Adipocyte (in vitro differentiated cells): ENCODE measurements at regions not wholly inside any gene's neighbourhood (a gene's known extent, or its start where the extent isn't known, plus 50 kb on each side); places are given as distances from the start of the nearest gene placed in this dataset.
"Not testable (repeated sequence)": the region's sequence is repeated elsewhere in the genome, so short reads cannot be mapped to it uniquely, and the experiment has no call there.

Experiments used
- DNase-seq: peaks from one replicate; pipeline ENCODE4 v3.0.0-alpha.2; 2015; ENCODE audit warnings: low read depth
- H3K27me3 ChIP-seq: replicated peaks from 2 replicates; pipeline ENCODE4 v1.7.0; 2013; ENCODE audit warnings: mild to moderate bottlenecking, low read length, moderate library complexity; ENCODE audit not compliant: control insufficient read depth, insufficient read depth
- H3K36me3 ChIP-seq: 2 replicates; pipeline ENCODE4 v1.7.0; 2013; ENCODE audit warnings: low read length, mild to moderate bottlenecking, moderate library complexity; ENCODE audit not compliant: control insufficient read depth, insufficient read depth, severe bottlenecking
- H3K4me1 ChIP-seq: 2 replicates; pipeline ENCODE4 v1.7.0; 2013; ENCODE audit warnings: mild to moderate bottlenecking, low read length, moderate library complexity; ENCODE audit not compliant: control insufficient read depth, insufficient read depth
- H3K4me3 ChIP-seq: 2 replicates; pipeline ENCODE4 v1.7.0; 2013; ENCODE audit warnings: mild to moderate bottlenecking, low read length, moderate library complexity
- H3K9ac ChIP-seq: 2 replicates; pipeline ENCODE4 v1.7.0; 2013; ENCODE audit warnings: mild to moderate bottlenecking, low read length, moderate library complexity
- H3K9me3 ChIP-seq: 2 replicates; pipeline ENCODE4 v1.7.0; 2013; ENCODE audit warnings: mild to moderate bottlenecking, low read length, moderate library complexity; ENCODE audit not compliant: control insufficient read depth

GRCh38 chr3:158026236-158026635 is 80.0 kb downstream of the SHOX2 start:
- H3K9me3 ChIP-seq = peaks cover 20% of the 10 kb centered on the region
- no peaks in the 10 kb centered on the region for H3K36me3 ChIP-seq
- H3K4me1 ChIP-seq = no peaks in the 10 kb centered on the region
- no peak for DNase-seq
- H3K27me3 ChIP-seq = no peaks in the 10 kb centered on the region
- H3K9ac ChIP-seq = no peak overlapping the region
- no peak overlapping the region for H3K4me3 ChIP-seq

- DNase-seq, H3K36me3 ChIP-seq, H3K27me3 ChIP-seq, H3K4me3 ChIP-seq, H3K9ac ChIP-seq, H3K4me1 ChIP-seq: not testable (repeated sequence)
- H3K9me3 ChIP-seq = peaks cover 24% of the 10 kb centered on the region
Observed at GRCh38 chr3:158019897-158020296, 86.3 kb downstream of the SHOX2 start.

DNA sequence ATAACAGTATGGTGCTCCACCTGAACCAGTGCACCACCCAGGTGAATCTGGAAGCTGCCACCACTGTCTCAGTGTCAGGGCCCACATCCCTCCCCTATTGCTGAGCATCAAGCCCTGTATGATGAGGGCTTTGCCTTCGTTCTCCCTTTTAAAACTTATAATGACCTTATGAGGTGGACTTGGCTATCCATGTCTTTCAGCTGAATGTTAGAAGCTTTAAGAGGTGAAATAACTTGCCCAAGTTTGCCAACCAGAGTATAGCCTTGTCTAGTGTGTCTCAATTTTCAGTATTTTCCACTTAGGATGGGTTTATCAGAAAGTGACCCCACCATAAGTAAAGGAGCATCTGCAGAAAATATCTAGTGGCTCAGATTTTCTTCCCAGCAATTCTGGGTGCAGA is 87.8 kb downstream of the SHOX2 start:
- Histone ChIP-seq H3K4me3 (no peak overlapping the region), H3K27me3 (no peaks in the 10 kb centered on the region), H3K9ac (no peak overlapping the region), H3K36me3 (no peaks in the 10 kb centered on the region), H3K4me1 (no peaks in the 10 kb centered on the region), H3K9me3 (peaks cover 24% of the 10 kb centered on the region)
- no peak for DNase-seq

DNA sequence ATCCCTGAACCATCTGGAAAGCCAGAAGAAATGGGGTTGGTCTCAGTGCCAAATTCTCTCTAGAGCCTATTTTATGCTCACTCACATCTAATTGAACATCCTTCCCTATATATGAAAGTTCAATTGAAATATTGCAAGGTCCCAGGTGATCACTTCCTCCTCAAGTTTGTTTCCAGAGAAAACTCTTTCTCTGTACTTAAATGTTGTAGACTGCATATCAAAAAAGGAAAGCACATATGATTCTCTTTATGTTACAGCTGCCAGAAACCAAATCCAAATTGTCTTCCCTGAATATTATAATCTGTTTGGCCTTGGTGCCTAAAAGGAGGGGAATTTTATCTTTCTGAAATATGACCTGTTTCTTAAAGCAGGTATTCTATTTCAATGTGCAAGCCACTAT is 93.3 kb downstream of the SHOX2 start:
- H3K9me3 ChIP-seq = peaks cover 39% of the 10 kb centered on the region
- H3K36me3 ChIP-seq = no peaks in the 10 kb centered on the region
- H3K9ac ChIP-seq = no peak overlapping the region
- no peaks in the 10 kb centered on the region for H3K4me1 ChIP-seq
- H3K4me3 ChIP-seq = no peak overlapping the region
- DNase-seq = no peak
- no peaks in the 10 kb centered on the region for H3K27me3 ChIP-seq

DNA sequence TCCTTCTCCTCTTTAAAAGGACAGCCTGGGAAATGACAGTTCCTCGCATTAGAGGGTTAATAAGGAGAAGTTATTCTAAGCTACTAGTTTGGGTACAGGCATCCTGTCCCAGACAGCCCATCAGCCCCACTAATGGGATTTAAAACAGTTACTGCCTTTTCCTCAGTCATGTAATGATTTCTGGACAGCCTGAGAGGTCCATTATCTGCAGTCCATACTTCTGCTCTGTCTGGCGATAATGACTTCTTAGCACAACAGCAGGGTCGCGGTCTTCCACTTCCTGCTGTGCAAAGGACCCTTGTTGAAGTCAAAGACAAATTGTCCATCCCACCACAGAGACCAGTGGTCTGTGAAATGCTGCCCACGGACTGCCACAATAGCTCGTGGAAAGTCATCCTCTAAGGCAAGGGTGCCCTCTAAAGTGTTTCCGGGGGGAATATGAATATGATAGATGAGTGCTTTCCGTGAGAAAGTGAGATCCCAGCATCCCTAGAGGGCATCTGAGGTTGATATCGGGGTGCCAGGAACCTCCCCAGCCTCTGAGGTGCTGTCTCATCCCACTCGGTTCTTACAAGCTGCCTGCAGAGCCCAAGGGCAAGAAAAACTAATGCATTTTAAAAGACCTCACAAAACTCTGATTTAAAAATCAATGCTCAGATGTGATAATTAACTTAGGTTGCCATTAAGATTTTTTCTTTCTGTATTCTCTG is 100.7 kb downstream of the SHOX2 start:
- Histone ChIP-seq H3K4me1 (no peaks in the 10 kb centered on the region), H3K9me3 (peaks cover 27% of the 10 kb centered on the region), H3K27me3 (no peaks in the 10 kb centered on the region), H3K9ac (no peak overlapping the region), H3K36me3 (no peaks in the 10 kb centered on the region), H3K4me3 (no peak overlapping the region)
- DNase-seq = no peak

GRCh38 chr3:157999246-157999645 is 107.0 kb downstream of the SHOX2 start:
- Histone ChIP-seq H3K9me3 (peaks cover 17% of the 10 kb centered on the region), H3K4me3 (no peak overlapping the region), H3K4me1 (no peaks in the 10 kb centered on the region), H3K9ac (no peak overlapping the region), H3K36me3 (no peaks in the 10 kb centered on the region), H3K27me3 (no peaks in the 10 kb centered on the region)
- DNase-seq = no peak

GRCh38 chr3:157982359-157982758 is 123.9 kb downstream of the SHOX2 start:
- H3K36me3 ChIP-seq = no peaks in the 10 kb centered on the region
- H3K4me3 ChIP-seq = no peak overlapping the region
- H3K4me1 ChIP-seq = peaks cover 8% of the 10 kb centered on the region
- no peaks in the 10 kb centered on the region for H3K9me3 ChIP-seq
- no peak for DNase-seq
- H3K9ac ChIP-seq = no peak overlapping the region
- H3K27me3 ChIP-seq = no peaks in the 10 kb centered on the region

- no peak overlapping the region for H3K4me3 ChIP-seq
- no peaks in the 10 kb centered on the region for H3K27me3 ChIP-seq
- H3K9ac ChIP-seq = no peak overlapping the region
- no peaks in the 10 kb centered on the region for H3K36me3 ChIP-seq
- DNase-seq = no peak
- H3K9me3 ChIP-seq = no peaks in the 10 kb centered on the region
- H3K4me1 ChIP-seq = peaks cover 8% of the 10 kb centered on the region
Observed at GRCh38 chr3:157981819-157982218, 124.4 kb downstream of the SHOX2 start.

DNA sequence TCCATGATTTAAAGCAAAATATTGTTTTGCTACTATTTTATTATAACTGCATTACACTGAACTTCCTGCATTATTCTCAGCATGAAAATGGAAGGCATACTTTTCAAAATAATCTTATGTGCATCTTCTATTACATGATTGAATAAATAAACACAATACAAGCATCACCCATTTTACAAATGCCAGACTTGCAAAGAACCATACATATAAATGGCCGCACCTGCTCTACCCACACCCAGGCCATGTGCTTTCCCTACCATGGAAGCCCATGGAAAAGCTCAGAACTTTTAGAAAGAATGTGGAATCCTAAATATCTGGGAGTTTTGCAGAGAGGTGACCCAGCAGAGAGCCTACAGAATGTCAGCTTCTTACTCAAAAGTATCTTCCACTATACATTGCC is 127.2 kb downstream of the SHOX2 start:
- H3K27me3 ChIP-seq = no peaks in the 10 kb centered on the region
- no peak overlapping the region for H3K4me3 ChIP-seq
- no peak for DNase-seq
- H3K36me3 ChIP-seq = no peaks in the 10 kb centered on the region
- H3K4me1 ChIP-seq = peaks cover 8% of the 10 kb centered on the region
- no peaks in the 10 kb centered on the region for H3K9me3 ChIP-seq
- no peak overlapping the region for H3K9ac ChIP-seq

- Histone ChIP-seq H3K4me1 (no peaks in the 10 kb centered on the region), H3K9ac (no peak overlapping the region), H3K9me3 (no peaks in the 10 kb centered on the region), H3K4me3 (no peak overlapping the region), H3K36me3 (no peaks in the 10 kb centered on the region), H3K27me3 (no peaks in the 10 kb centered on the region)
- DNase-seq = no peak
Observed at GRCh38 chr3:157961665-157962064, 144.6 kb downstream of the SHOX2 start.

DNA sequence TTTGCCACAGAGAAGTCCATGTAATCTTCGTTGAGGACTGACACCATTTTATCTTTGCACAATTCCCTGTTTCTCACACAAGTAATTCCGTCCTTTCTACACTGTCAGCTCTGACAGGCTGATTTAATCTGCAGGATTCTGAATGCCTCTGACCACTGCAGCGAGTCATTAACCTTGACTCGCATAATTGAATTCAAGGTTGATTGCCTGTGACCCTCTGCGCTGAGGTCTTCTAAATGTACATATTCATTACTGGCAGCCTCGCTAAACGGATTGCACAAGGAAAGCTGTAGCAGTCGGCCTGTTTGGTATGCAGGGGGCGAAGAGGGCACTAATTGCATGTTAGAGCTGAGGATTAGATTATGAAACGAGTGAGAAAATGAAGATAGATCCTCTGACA is 147.8 kb downstream of the SHOX2 start:
- no peak overlapping the region for H3K9ac ChIP-seq
- no peaks in the 10 kb centered on the region for H3K9me3 ChIP-seq
- H3K4me3 ChIP-seq = no peak overlapping the region
- H3K27me3 ChIP-seq = no peaks in the 10 kb centered on the region
- no peaks in the 10 kb centered on the region for H3K4me1 ChIP-seq
- H3K36me3 ChIP-seq = no peaks in the 10 kb centered on the region
- no peak for DNase-seq

- H3K36me3 ChIP-seq = no peaks in the 10 kb centered on the region
- H3K9me3 ChIP-seq = no peaks in the 10 kb centered on the region
- H3K27me3 ChIP-seq = no peaks in the 10 kb centered on the region
- no peak for DNase-seq
- H3K4me3 ChIP-seq = no peak overlapping the region
- no peaks in the 10 kb centered on the region for H3K4me1 ChIP-seq
- no peak overlapping the region for H3K9ac ChIP-seq
Observed at GRCh38 chr3:157956850-157957249, 149.4 kb downstream of the SHOX2 start.
